OCI-LY7 (cell line): ENCODE measurements at regions not wholly inside any gene's neighbourhood (a gene's known extent, or its start where the extent isn't known, plus 50 kb on each side); places are given as distances from the start of the nearest gene placed in this dataset.

Experiments
- BruUV-seq: library from RNA; stranded (reverse); fragments of 400-500 nt; replicated peaks from 2 replicates; lab custom pipeline; 2021; lab: Mats Ljungman, UMichigan
- CTCF ChIA-PET: fragments of 300-600 bp; sonication (Branson Sonifier 250); formaldehyde crosslinking; loops from one replicate; lab custom pipeline; 2022; ENCODE audit warnings: antibody characterized with exemption; ENCODE audit not compliant: unreplicated experiment; lab: Charles Lee
- POLR2A ChIA-PET: fragments of 300-600 bp; sonication (Branson Sonifier 250); formaldehyde crosslinking; loops from one replicate; lab custom pipeline; 2022; ENCODE audit warnings: antibody characterized with exemption; lab: Charles Lee
- DNase-seq: peaks from one replicate; pipeline ENCODE4 v3.0.0-alpha.2; 2015; ENCODE audit warnings: low spot score
- H2AFZ ChIP-seq: fragments of 200-600 bp; sonication (generic), shearing (Covaris generic); 2 replicates; pipeline ENCODE4 v1.6.1; 2014; ENCODE audit warnings: mild to moderate bottlenecking, antibody characterized with exemption, low read length, moderate library complexity
- H3K27ac ChIP-seq: fragments of 200-600 bp; sonication (generic); 2 replicates; pipeline ENCODE4 v1.5.1; 2014; ENCODE audit warnings: mixed run types, low read depth, mild to moderate bottlenecking, moderate library complexity, low read length, inconsistent platforms; ENCODE audit not compliant: poor library complexity, severe bottlenecking
- H3K36me3 ChIP-seq: fragments of 200-600 bp; sonication (generic); 2 replicates; pipeline ENCODE4 v1.6.1; 2014; ENCODE audit warnings: mild to moderate bottlenecking, antibody characterized with exemption, low read length, moderate library complexity, mixed read lengths; ENCODE audit not compliant: insufficient read depth
- H3K4me1 ChIP-seq: fragments of 200-600 bp; sonication (generic); 2 replicates; pipeline ENCODE4 v1.5.1; 2014; ENCODE audit warnings: mild to moderate bottlenecking, low read length; ENCODE audit not compliant: insufficient read depth, poor library complexity, severe bottlenecking
- H3K4me2 ChIP-seq: fragments of 200-600 bp; sonication (generic); 2 replicates; pipeline ENCODE4 v1.6.1; 2014; ENCODE audit warnings: mild to moderate bottlenecking, low read length
- H3K4me3 ChIP-seq: fragments of 200-600 bp; sonication (generic); 2 replicates; pipeline ENCODE4 v1.5.1; 2014; ENCODE audit warnings: mild to moderate bottlenecking, low read depth, low read length; ENCODE audit not compliant: poor library complexity, severe bottlenecking
- H3K79me2 ChIP-seq: fragments of 200-600 bp; sonication (generic); 2 replicates; pipeline ENCODE4 v1.6.1; 2016; ENCODE audit warnings: low read depth, mild to moderate bottlenecking, low read length, moderate library complexity, mixed read lengths; ENCODE audit not compliant: insufficient read depth
- H3K9me2 ChIP-seq: fragments of 200-600 bp; sonication (generic); 2 replicates; pipeline ENCODE4 v1.6.1; 2016; ENCODE audit warnings: mild to moderate bottlenecking, low read length, mixed read lengths; ENCODE audit not compliant: insufficient read depth
- H3K9me3 ChIP-seq: fragments of 200-600 bp; sonication (generic); 2 replicates; pipeline ENCODE4 v1.6.1; 2014; ENCODE audit warnings: mild to moderate bottlenecking, mixed run types, low read length, mixed read lengths
- H4K20me1 ChIP-seq: fragments of 200-600 bp; sonication (generic); 2 replicates; pipeline ENCODE4 v1.6.1; 2014; ENCODE audit warnings: mild to moderate bottlenecking, antibody characterized with exemption, low read length, moderate library complexity, mixed read lengths; ENCODE audit not compliant: insufficient read depth
- CTCF ChIP-seq: fragments of 200-600 bp; sonication (generic); conservative IDR thresholded peaks from 2 replicates; pipeline ENCODE4 v1.5.1; 2014; ENCODE audit warnings: mild to moderate bottlenecking, antibody characterized with exemption, low read length, moderate library complexity, mixed read lengths
- EZH2phosphoT487 ChIP-seq: fragments of 200-600 bp; sonication (generic); IDR thresholded peaks from 2 replicates; pipeline ENCODE4 v1.6.1; 2018; ENCODE audit warnings: low read depth, borderline replicate concordance, mild to moderate bottlenecking, mixed run types, antibody characterized with exemption, low read length, moderate library complexity, mixed read lengths
- intact Hi-C: fragments of 100-400 bp; cut with micrococcal nuclease; formaldehyde crosslinking; loops from one replicate; pipeline ENCODE4 v1.10.0; 2022; ENCODE audit not compliant: unreplicated experiment

- Histone ChIP-seq H4K20me1 (no peaks in the 10 kb centered on the region), H3K4me1 (peaks cover 24% of the 10 kb centered on the region), H3K27ac (no peak overlapping the region), H3K4me2 (no peak overlapping the region), H3K9me3 (no peaks in the 10 kb centered on the region), H3K79me2 (no peaks in the 10 kb centered on the region), H3K9me2 (no peaks in the 10 kb centered on the region), H3K4me3 (no peak overlapping the region), H3K36me3 (no peaks in the 10 kb centered on the region), H2AFZ (no peak overlapping the region)
- BruUV-seq = no TSS peak
- intact Hi-C loops = no loop called here
- DNase-seq = no peak
- TF ChIP-seq CTCF (no peak), EZH2phosphoT487 (no peak)
- CTCF ChIA-PET = interaction anchor here (0.8 to 1.1 kb wide), 2 partner anchors 11 to 130 kb away, joined by 3 read pairs; no protein-coding TSS in a partner anchor
- POLR2A ChIA-PET = no interaction called here
These were observed 128.4 kb upstream of the NGF start for GRCh38 chr1:115466433-115466832.

DNA sequence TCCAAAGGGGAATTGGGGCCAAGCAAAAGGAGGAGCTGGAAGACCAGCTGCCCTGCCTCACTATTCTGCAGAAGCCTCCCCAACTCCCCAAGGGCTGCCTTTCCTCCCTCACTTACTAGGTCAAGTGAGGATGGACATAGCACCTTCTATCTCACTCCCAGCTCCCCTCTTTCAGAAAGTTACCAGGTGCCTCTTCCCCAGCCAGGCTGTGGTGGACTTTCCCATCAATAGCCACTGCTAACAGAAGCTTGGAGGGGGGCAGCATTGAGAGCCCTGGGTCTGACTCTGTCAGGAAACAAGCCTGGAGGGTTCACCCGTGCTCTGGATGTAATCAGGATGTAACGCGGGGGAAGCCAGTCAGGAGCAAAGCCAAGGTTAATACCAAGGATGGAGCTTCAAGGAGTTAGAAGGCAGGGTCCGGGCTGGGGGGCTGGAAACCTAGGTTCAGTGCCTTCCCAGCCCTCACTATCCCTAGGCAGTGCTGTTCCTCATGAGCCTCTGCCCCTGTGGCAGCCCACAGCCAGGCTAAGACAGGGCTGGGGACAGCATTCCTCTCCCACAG, 127.8 kb upstream of the NGF start:
- no peaks in the 10 kb centered on the region for H3K9me3 ChIP-seq
- CTCF ChIA-PET = interaction anchor here (0.8 to 1.1 kb wide), 3 partner anchors 11 to 328 kb away, joined by 3 to 4 read pairs (median 3); no protein-coding TSS in a partner anchor
- POLR2A ChIA-PET = no interaction called here
- H3K36me3 ChIP-seq = no peaks in the 10 kb centered on the region
- no peaks in the 10 kb centered on the region for H4K20me1 ChIP-seq
- BruUV-seq = no TSS peak
- TF ChIP-seq EZH2phosphoT487 = no peak
- H3K79me2 ChIP-seq = no peaks in the 10 kb centered on the region
- no peak for DNase-seq
- peaks cover 24% of the 10 kb centered on the region for H3K4me1 ChIP-seq
- no peak overlapping the region for H3K27ac ChIP-seq
- intact Hi-C loops = no loop called here
- no peak overlapping the region for H2AFZ ChIP-seq
- H3K4me3 ChIP-seq = no peak overlapping the region
- H3K9me2 ChIP-seq = no peaks in the 10 kb centered on the region
- H3K4me2 ChIP-seq = no peak overlapping the region

GRCh38 chr1:115463347-115463746, 125.3 kb upstream of the NGF start:
- BruUV-seq = no TSS peak
- CTCF ChIA-PET = no interaction called here
- peak overlapping the region; percentile 90; the same call in 1 of the 2 replicates for H2AFZ ChIP-seq
- H4K20me1 ChIP-seq = no peaks in the 10 kb centered on the region
- DNase-seq = peak; percentile 14
- no peaks in the 10 kb centered on the region for H3K9me2 ChIP-seq
- intact Hi-C loops = loop anchor here (5.0 kb wide), 1 partner anchor 121 kb away; no protein-coding TSS in a partner anchor
- H3K4me3 ChIP-seq = no peak overlapping the region
- no peak overlapping the region for H3K27ac ChIP-seq
- TF ChIP-seq EZH2phosphoT487 (no peak), CTCF (peak; percentile 37)
- H3K9me3 ChIP-seq = no peaks in the 10 kb centered on the region
- POLR2A ChIA-PET = no interaction called here
- no peaks in the 10 kb centered on the region for H3K79me2 ChIP-seq
- H3K4me2 ChIP-seq = peak overlapping the region; percentile 60; the same call in 1 of the 2 replicates
- H3K36me3 ChIP-seq = no peaks in the 10 kb centered on the region
- H3K4me1 ChIP-seq = peaks cover 16% of the 10 kb centered on the region
